GM12891 (cell line): ENCODE measurements at regions not wholly inside any gene's neighbourhood (a gene's known extent, or its start where the extent isn't known, plus 50 kb on each side); places are given as distances from the start of the nearest gene placed in this dataset.

Experiments
- POLR2A ChIP-seq: IDR thresholded peaks from 2 replicates; pipeline ENCODE4 v1.6.1; 2011; ENCODE audit warnings: low read depth, low read length, control low read depth
- POLR2AphosphoS5 ChIP-seq: IDR thresholded peaks from 2 replicates; pipeline ENCODE4 v1.6.1; 2011; ENCODE audit warnings: low read depth, low read length, control low read depth
- POU2F2 ChIP-seq: IDR thresholded peaks from 2 replicates; pipeline ENCODE4 v1.6.1; 2011; ENCODE audit warnings: low read depth, mild to moderate bottlenecking, control low read depth, low read length, moderate library complexity
- SPI1 ChIP-seq: IDR thresholded peaks from 2 replicates; pipeline ENCODE4 v1.6.1; 2011; ENCODE audit warnings: low read depth, low read length, control low read depth
- TAF1 ChIP-seq: IDR thresholded peaks from 2 replicates; pipeline ENCODE4 v1.6.1; 2011; ENCODE audit warnings: low read depth, low read length, control low read depth

GRCh38 chr2:37457401-37457901, 113.0 kb downstream of the QPCT start:
- TF ChIP-seq POU2F2 (no peak), TAF1 (no peak), POLR2A (no peak), POLR2AphosphoS5 (no peak), SPI1 (no peak)
